Osteoblast (primary cell): ENCODE measurements at regions not wholly inside any gene's neighbourhood (a gene's known extent, or its start where the extent isn't known, plus 50 kb on each side); places are given as distances from the start of the nearest gene placed in this dataset.

Experiments used
- DNase-seq: peaks from one replicate; pipeline ENCODE4 v3.0.0; 2011; ENCODE audit warnings: low spot score, mixed read lengths; ENCODE audit not compliant: insufficient read length; ENCODE audit errors: missing footprints
- H2AFZ ChIP-seq: 2 replicates; pipeline ENCODE4 v1.6.0; 2011; ENCODE audit warnings: mild to moderate bottlenecking, low read length
- H3K27ac ChIP-seq: 2 replicates; pipeline ENCODE4 v1.5.1; 2011; ENCODE audit warnings: mild to moderate bottlenecking, low read depth, low read length, moderate library complexity
- H3K27me3 ChIP-seq: 2 replicates; pipeline ENCODE4 v1.6.0; 2012; ENCODE audit warnings: mild to moderate bottlenecking, control low read depth, inconsistent platforms, low read length, moderate library complexity; ENCODE audit not compliant: insufficient read depth
- H3K36me3 ChIP-seq: 2 replicates; pipeline ENCODE4 v1.5.1; 2011; ENCODE audit warnings: mild to moderate bottlenecking, low read length, control low read depth, moderate library complexity; ENCODE audit not compliant: insufficient read depth
- H3K4me1 ChIP-seq: 2 replicates; pipeline ENCODE4 v1.5.1; 2011; ENCODE audit warnings: mild to moderate bottlenecking, low read length, control low read depth, moderate library complexity; ENCODE audit not compliant: insufficient read depth
- H3K4me2 ChIP-seq: 2 replicates; pipeline ENCODE4 v1.6.0; 2011; ENCODE audit warnings: mild to moderate bottlenecking, low read length; ENCODE audit not compliant: insufficient read depth
- H3K4me3 ChIP-seq: fragments of 200-600 bp; sonication (generic); 3 replicates; pipeline ENCODE4 v1.5.1; 2012; ENCODE audit warnings: mild to moderate bottlenecking, low read length, inconsistent platforms; ENCODE audit not compliant: insufficient read depth
- H3K79me2 ChIP-seq: 2 replicates; pipeline ENCODE4 v1.6.0; 2012; ENCODE audit warnings: mild to moderate bottlenecking, low read length, control low read depth, inconsistent platforms; ENCODE audit not compliant: insufficient read depth
- H3K9me3 ChIP-seq: 2 replicates; pipeline ENCODE4 v1.5.1; 2011; ENCODE audit warnings: low read depth, low read length, control low read depth
- H4K20me1 ChIP-seq: 2 replicates; pipeline ENCODE4 v1.6.0; 2012; ENCODE audit warnings: mild to moderate bottlenecking, low read length, control low read depth; ENCODE audit not compliant: insufficient read depth
- TF ChIP-seq, protein P1 (sequence below): IDR thresholded peaks from 2 replicates; pipeline ENCODE4 v1.5.1; 2011; ENCODE audit warnings: mild to moderate bottlenecking, low read depth, low read length, moderate library complexity; ENCODE audit errors: extremely low read depth

DNA sequence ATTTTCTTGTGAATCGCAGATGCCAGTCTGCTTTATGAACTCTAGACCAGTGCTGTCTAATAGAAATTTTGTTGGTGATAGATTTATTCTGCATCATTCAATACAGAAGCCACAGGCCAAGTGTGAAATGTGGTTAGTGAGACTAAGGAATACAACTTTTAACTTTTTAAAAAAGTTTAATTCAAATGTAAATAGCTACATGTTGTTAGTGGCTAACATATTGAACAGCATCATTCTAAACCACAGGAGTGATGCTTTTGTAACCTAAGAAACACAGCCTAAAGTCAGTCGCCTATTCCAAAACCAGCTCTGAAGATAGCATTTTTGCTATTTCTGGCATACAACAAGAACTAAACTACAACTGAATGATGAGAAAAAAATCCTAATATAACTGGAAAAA is 164.8 kb upstream of the CBLB start:
- no peak overlapping the region for H2AFZ ChIP-seq

DNA sequence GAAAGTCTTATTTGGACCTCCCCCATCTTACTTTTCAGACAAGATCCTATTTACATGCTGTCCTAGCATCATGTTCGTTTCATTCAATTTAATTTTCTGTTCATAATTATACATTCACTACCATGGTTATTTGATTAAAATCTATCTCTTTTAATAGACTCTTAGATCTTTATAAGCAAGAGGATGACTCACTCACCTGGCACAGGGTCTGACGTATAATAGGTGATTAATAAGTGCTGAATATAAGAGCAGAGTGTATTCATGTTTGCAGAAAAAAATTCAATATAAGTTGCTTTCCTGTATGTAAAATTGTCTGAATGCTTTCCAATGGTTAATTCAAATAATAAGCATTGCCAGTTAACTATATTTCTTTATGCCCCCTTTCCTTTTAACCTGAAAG is 165.5 kb upstream of the CBLB start:
- TF ChIP-seq, protein P1, sequence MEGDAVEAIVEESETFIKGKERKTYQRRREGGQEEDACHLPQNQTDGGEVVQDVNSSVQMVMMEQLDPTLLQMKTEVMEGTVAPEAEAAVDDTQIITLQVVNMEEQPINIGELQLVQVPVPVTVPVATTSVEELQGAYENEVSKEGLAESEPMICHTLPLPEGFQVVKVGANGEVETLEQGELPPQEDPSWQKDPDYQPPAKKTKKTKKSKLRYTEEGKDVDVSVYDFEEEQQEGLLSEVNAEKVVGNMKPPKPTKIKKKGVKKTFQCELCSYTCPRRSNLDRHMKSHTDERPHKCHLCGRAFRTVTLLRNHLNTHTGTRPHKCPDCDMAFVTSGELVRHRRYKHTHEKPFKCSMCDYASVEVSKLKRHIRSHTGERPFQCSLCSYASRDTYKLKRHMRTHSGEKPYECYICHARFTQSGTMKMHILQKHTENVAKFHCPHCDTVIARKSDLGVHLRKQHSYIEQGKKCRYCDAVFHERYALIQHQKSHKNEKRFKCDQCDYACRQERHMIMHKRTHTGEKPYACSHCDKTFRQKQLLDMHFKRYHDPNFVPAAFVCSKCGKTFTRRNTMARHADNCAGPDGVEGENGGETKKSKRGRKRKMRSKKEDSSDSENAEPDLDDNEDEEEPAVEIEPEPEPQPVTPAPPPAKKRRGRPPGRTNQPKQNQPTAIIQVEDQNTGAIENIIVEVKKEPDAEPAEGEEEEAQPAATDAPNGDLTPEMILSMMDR = no peak
- Histone ChIP-seq H3K9me3 (no peaks in the 10 kb centered on the region), H3K27me3 (no peaks in the 10 kb centered on the region), H3K4me2 (no peak overlapping the region), H3K4me3 (no peak overlapping the region), H4K20me1 (no peaks in the 10 kb centered on the region), H3K79me2 (no peaks in the 10 kb centered on the region), H2AFZ (no peak overlapping the region), H3K27ac (no peak overlapping the region), H3K36me3 (no peaks in the 10 kb centered on the region), H3K4me1 (peaks cover 9% of the 10 kb centered on the region)
- no peak for DNase-seq

More for the DNA sequence above, 164.8 kb upstream of the CBLB start:
- Histone ChIP-seq H3K36me3 (no peaks in the 10 kb centered on the region), H3K9me3 (no peaks in the 10 kb centered on the region), H3K27me3 (no peaks in the 10 kb centered on the region), H3K27ac (no peak overlapping the region), H4K20me1 (no peaks in the 10 kb centered on the region), H3K4me1 (peaks cover 9% of the 10 kb centered on the region), H3K79me2 (no peaks in the 10 kb centered on the region), H3K4me3 (no peak overlapping the region), H3K4me2 (no peak overlapping the region)
- no peak for DNase-seq
- TF ChIP-seq, protein P1 = no peak

- no peak overlapping the region for H3K27ac ChIP-seq
- no peak overlapping the region for H3K4me2 ChIP-seq
- no peaks in the 10 kb centered on the region for H3K36me3 ChIP-seq
- H3K4me1 ChIP-seq = peaks cover 5% of the 10 kb centered on the region
- no peaks in the 10 kb centered on the region for H3K9me3 ChIP-seq
- no peak overlapping the region for H3K4me3 ChIP-seq
- TF ChIP-seq, protein P1 = no peak
- H3K27me3 ChIP-seq = no peaks in the 10 kb centered on the region
- no peak for DNase-seq
- H2AFZ ChIP-seq = no peak overlapping the region
- H3K79me2 ChIP-seq = no peaks in the 10 kb centered on the region
- H4K20me1 ChIP-seq = no peaks in the 10 kb centered on the region
Measured at GRCh38 chr3:106035619-106036018, 166.8 kb upstream of the CBLB start.

- no peaks in the 10 kb centered on the region for H3K4me1 ChIP-seq
- H3K9me3 ChIP-seq = no peaks in the 10 kb centered on the region
- no peaks in the 10 kb centered on the region for H3K79me2 ChIP-seq
- no peak overlapping the region for H3K4me2 ChIP-seq
- no peaks in the 10 kb centered on the region for H4K20me1 ChIP-seq
- TF ChIP-seq, protein P1 = no peak
- H3K27me3 ChIP-seq = no peaks in the 10 kb centered on the region
- no peaks in the 10 kb centered on the region for H3K36me3 ChIP-seq
- DNase-seq = no peak
- H3K27ac ChIP-seq = no peak overlapping the region
- no peak overlapping the region for H2AFZ ChIP-seq
- no peak overlapping the region for H3K4me3 ChIP-seq
Measured at GRCh38 chr3:106036696-106037095, 167.9 kb upstream of the CBLB start.
